Nucleus accumbens (tissue), 56 donors: ENCODE measurements at regions not wholly inside any gene's neighbourhood (a gene's known extent, or its start where the extent isn't known, plus 50 kb on each side); places are given as distances from the start of the nearest gene placed in this dataset.
"Not testable (repeated sequence)": the region's sequence is repeated elsewhere in the genome, so short reads cannot be mapped to it uniquely, and the experiment has no call there.

Experiments used
- DNase-seq, 56 donors: peaks; one replicate each; lab custom pipeline; 2025; lab: John Stamatoyannopoulos, UW

DNA sequence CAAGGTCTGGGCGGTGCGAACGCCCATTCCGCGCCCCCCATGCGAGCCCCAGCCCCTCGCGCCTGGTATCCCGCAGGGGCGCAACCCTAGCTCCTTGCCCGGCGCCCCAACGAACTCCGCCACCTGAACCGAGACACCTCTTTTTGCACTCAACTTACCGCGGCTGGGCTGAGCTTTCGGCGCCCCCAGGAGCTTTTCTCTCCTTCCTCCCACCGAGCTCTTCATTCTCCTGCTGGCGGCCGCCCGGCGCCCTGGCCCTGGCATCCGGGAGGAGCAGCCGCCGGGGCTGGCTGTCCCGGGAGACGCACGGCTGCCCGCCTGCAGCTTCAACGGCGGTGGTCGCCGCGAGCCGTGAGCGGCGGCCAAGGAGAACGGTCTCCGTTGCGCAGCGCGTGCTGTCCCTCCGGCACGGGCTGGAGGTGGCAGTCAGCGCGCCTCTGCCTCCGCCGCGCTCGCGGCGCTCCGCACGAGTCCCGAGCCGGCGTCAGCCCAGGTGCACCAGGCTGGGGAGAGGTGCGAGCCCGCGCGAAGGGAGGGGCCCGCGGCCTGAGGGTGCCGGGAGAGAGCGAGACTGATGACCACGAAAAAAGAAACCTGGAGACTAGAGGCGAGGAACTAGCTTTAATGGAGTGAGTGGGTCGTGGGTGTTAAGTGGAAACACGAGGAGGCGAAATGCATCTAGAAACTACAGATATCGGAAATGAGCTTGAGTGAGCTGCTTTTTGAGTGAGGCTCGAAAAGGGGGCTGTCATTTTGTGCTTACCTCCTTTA is 621.5 kb upstream of the ZNF385D start:
- DNase-seq, result peak in 3 of 56 donors; percentile 0 to 2 (median 1)

DNA sequence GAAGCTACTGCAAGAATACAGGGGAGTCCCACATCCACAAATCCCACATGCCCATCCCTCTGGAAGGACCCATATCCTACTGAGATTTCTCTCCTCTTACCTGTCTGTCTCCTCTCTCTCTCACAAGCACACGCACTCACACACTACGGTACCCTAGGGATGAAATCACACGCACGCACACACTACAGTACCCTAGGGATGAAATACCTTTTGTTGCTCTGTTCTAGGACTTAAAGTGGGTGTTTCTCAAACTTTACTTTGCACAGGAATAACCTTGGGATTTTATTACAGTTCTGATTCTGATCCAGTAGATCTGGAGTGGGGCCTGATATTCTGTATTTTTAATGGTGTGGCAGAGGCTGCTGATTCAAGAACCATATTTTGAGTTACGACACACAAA is 622.2 kb upstream of the ZNF385D start:
- no peak for DNase-seq

GRCh38 chr3:22373827-22374226 is 622.8 kb upstream of the ZNF385D start:
- no peak for DNase-seq

DNA sequence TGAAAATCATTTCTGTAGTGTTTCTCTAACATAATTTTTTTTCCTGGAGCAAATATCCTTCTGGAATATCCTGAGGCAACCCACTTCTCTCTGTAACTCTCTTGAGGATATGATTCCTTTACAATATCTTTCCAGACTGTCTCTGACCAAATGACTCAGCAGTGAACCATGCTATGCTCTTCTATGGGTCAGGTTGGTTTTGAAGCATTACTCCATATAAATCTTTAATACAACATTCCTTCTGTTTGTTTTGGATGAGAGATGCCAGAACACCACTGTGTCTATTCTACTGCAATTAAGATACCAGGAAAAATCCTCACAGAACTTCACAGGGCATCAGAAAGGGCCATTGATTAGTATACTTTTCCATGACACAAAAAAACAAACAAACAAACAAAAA is 626.4 kb upstream of the ZNF385D start:
- DNase-seq, result no peak

DNA sequence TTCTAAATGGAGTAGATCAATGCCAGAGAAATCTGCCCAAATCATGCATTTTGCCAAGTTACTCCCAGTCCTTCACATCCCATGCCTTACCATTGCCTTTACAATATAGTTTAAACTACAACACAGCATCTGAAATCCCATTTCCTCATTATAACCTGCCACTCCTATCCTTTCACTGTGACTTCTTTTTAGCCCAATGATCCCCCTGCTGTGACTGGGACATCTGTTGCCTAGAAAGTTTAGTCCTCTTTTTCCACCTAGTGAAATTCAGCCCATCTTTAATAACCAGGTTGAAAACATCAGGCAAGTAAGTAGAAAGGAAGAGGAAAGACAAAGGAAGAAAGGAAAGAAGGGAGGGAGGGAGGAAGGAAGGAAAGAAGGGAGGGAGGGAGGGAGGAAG is 627.9 kb upstream of the ZNF385D start:
- no peak for DNase-seq

- no peak for DNase-seq
Observed at GRCh38 chr3:22380253-22380652, 629.2 kb upstream of the ZNF385D start.

DNA sequence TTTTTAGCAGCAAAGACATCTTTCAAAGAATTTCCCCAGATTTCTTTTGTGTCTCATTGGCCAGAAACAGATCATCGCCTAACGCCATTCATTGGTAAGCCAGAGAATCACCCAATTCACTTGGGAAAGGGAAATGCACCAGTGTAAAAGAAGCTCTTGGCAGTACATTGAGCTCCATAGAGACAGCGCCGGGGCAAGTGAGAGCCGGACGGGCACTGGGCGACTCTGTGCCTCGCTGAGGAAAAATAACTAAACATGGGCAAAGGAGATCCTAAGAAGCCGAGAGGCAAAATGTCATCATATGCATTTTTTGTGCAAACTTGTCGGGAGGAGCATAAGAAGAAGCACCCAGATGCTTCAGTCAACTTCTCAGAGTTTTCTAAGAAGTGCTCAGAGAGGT is 630.6 kb upstream of the ZNF385D start:
- peak in 5 of 56 donors; percentile 1 to 11 (median 2) for DNase-seq

DNA sequence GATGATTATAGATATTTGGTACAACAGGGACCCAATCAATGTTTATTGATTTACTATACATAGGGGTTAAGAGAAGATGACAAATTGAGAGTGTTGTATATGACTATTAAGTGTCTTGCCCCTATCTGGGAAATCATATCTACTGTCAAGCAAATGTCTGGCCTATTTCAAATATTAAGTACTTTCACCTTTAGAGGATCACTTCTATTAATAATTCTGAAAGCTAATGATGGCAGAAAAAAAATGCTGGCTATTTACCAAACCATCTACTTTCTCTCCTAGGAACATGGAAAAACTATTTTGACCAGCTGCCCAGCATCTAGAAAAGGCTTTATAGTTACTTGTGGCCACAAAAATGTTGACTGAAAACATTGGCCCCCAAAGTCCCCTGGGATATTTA is 632.3 kb upstream of the ZNF385D start:
- no peak for DNase-seq

DNA sequence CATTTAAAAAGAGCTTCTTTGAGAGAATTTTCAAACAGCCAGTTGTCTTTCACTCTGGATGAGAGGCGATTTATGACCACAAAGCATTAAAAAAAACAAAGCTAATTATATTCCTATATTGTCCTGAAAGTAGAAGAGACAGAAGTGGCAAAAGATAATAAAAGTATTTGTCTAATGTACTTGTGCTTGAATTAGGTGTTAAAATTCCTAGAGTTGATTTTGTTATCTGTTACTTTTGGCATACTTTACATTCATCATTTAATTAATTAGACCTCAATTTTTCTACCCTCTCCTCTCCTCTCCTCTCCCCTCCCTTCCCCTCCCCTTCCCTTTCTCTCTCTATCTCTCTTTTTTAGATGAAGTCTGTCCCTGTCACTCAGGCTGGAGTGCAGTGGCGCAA is 635.1 kb upstream of the ZNF385D start:
- DNase-seq, result no peak

GRCh38 chr3:22392286-22392685 is 641.3 kb upstream of the ZNF385D start:
- no peak for DNase-seq

GRCh38 chr3:22392859-22393258 is 641.8 kb upstream of the ZNF385D start:
- no peak for DNase-seq

DNA sequence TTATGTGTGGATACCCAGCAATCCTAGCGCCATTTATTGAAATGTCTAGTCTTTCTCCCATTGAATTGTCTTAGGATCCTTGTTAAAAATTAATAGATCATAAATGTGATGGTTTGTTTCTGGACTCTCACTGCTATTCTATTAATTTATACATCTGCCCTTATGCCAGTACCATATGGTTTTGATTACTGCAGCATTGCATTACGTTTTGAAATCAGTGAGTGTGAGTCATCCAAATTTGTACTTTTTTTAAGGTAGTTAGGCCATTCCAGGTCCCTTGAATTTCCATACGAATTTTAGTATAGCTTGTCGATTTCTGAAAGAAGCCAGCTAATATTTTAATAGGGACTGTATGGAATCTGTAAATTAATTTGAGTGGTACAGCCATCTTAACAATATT is 648.6 kb upstream of the ZNF385D start:
- DNase-seq, result no peak

- no peak for DNase-seq
Observed at GRCh38 chr3:22401499-22401898, 650.5 kb upstream of the ZNF385D start.

DNA sequence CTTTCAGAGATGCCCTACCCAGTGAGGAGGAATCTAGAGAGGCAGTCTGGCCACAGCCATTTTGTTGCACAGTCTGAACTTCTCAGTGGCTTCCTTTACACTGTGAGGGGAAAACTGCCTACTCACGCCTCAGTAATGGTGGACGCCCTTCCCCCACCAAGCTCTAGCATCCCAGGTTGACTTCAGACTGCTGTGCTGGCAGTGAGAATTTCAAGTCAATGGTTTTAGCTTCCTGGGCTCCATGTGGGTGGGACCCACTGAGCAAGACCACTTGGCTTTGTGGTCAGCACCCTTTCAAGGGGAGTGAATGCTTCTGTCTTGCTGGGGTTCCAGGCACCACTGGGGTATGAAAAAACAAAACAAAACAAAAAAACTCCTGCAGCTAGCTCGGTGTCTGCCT is 663.2 kb upstream of the ZNF385D start:
- DNase-seq, result no peak

GRCh38 chr3:22416838-22417446 is 665.9 kb upstream of the ZNF385D start:
- not testable (repeated sequence) for DNase-seq

DNA sequence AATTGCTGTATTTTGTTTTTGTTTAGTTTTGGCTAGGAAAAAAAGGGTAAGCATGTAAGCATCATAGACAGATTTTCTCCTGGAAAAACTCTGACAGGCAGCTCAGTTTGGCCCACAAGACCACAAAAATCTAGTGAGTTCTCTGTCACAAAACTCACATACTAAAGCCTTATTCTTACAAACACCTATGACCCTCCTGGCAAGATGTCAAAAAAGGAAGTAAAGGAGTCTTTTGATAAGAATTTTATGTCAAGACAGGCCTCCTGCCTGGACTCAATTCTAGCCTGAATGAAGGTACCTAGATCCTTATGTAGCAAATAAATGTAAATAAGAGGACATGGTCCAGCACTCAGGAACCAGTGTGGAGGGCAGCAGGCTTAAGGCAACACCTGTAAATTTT is 668.3 kb upstream of the ZNF385D start:
- no peak for DNase-seq

DNA sequence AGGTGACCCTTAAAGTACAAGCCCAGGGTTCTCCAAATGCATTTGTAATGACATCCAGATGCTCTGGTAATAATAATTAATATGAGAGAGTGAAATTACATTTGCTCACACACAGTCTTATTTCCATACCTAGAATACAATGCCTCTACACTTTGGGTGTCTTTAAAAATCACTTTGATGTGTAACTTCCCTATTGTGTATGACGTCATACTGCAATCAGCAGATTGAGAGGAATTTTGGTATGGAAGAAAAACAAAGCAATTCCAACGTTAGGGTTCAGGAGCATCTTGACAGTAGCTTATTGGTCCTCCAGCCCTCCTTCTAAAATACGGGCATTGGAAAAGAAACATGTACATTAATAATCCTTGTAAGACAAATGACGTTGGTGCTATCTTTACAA is 670.6 kb upstream of the ZNF385D start:
- no peak for DNase-seq

DNA sequence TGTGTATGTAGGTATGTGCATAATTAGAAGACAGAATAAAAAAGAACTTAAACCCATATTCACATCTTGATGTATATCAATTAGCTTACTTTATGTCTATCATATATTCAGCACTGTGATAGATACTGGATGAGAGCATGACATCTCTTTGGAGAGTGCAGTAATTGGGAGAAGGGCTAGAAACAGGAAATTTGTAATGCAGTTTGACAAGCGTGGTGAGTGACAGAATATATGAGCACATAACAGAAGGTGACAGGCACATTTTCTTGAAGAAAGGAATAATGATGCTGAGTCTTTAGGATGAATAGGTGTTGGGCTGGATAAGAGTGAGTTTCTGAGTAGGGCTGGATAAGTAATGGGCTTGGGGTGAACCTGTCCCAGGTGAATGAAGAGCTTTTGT is 680.3 kb upstream of the ZNF385D start:
- no peak for DNase-seq

- DNase-seq, result no peak
Observed at GRCh38 chr3:22439626-22440025, 688.6 kb upstream of the ZNF385D start.

GRCh38 chr3:22441711-22442110 is 690.7 kb upstream of the ZNF385D start:
- DNase-seq, result no peak

- DNase-seq, result no peak
Observed at GRCh38 chr3:22443571-22444233, 692.7 kb upstream of the ZNF385D start.

GRCh38 chr3:22445336-22445735 is 694.3 kb upstream of the ZNF385D start:
- DNase-seq, result not testable (repeated sequence)
